ENCODE measurements at regions not wholly inside any gene's neighbourhood (a gene's known extent, or its start where the extent isn't known, plus 50 kb on each side); places are given as distances from the start of the nearest gene placed in this dataset.

DNA sequence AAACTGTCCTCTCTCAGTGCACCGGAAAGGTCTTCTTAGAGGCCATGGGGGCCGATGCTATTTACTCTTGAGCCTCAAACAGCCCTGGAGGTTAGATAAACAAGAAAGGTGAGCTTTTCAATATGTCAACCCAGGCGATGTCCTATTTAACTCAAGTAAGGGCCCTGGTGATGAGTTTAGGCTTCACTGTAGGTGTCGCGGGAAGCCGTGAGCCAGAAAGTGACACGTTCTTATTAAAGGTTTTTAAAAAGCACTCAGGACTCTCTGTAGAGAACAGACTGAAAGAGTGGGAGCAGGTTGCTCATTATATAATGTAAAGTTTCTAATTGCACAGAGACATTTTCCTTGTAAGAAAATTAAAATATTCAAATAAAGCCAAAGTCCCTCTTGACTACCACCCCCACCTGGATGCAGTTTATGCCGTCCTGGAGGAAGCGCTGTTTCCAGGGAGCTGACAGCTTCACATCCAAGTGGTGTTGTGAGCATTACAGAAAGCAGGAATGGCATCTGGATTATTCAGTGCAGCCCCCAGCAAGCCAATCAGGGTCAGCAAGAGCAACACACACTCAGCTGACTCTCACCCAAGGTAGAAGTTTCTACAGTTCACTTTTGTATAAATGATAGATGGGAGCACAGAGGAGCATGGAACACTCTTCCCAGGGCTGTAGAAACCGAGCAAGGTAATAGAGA, 280.3 kb downstream of the DRD1 start:
- no peaks in the 10 kb centered on the region for H3K27me3 ChIP-seq (replicated peaks; ENCODE audit: insufficient read depth)
- no peaks in the 10 kb centered on the region for H3K9me3 ChIP-seq
- H3K27ac ChIP-seq, result no peak overlapping the region
- H3K36me3 ChIP-seq, result no peaks in the 10 kb centered on the region
- no peak for TF ChIP-seq CTCF (IDR thresholded peaks at IDR 0.05)
- DNase-seq (ENCODE audit: low spot score) (no peak), ATAC-seq (ENCODE audit: insufficient number of reproducible peaks, low FRiP score, low read depth) (no peak)
- H3K4me1 ChIP-seq (ENCODE audit: control insufficient read depth in 1 of 2, low read depth in 2 of 2), result no peaks in the 10 kb centered on the region
- H3K4me3 ChIP-seq, result no peak overlapping the region

- ATAC-seq (ENCODE audit: insufficient number of reproducible peaks, low FRiP score, low read depth) (no peak), DNase-seq (ENCODE audit: low spot score) (no peak)
- H3K4me1 ChIP-seq (ENCODE audit: control insufficient read depth in 1 of 2, low read depth in 2 of 2), result no peaks in the 10 kb centered on the region
- no peak overlapping the region for H3K4me3 ChIP-seq
- H3K27ac ChIP-seq, result no peak overlapping the region
- no peaks in the 10 kb centered on the region for H3K9me3 ChIP-seq
- H3K36me3 ChIP-seq, result no peaks in the 10 kb centered on the region
- TF ChIP-seq CTCF (IDR thresholded peaks at IDR 0.05), result no peak
- H3K27me3 ChIP-seq (replicated peaks; ENCODE audit: insufficient read depth), result no peaks in the 10 kb centered on the region
Observed at GRCh38 chr5:175162036-175162435, 281.9 kb downstream of the DRD1 start.

GRCh38 chr5:175159956-175160355, 284.0 kb downstream of the DRD1 start:
- no peaks in the 10 kb centered on the region for H3K27me3 ChIP-seq (replicated peaks; ENCODE audit: insufficient read depth)
- no peaks in the 10 kb centered on the region for H3K36me3 ChIP-seq
- H3K4me3 ChIP-seq, result no peak overlapping the region
- H3K9me3 ChIP-seq, result no peaks in the 10 kb centered on the region
- peaks cover 11% of the 10 kb centered on the region in 2 donors for H3K4me1 ChIP-seq (ENCODE audit: control insufficient read depth in 1 of 2, low read depth in 2 of 2)
- no peak for TF ChIP-seq CTCF (IDR thresholded peaks at IDR 0.05)
- no peak for ATAC-seq (ENCODE audit: insufficient number of reproducible peaks, low FRiP score, low read depth)
- H3K27ac ChIP-seq, result no peak overlapping the region
- no peak for DNase-seq (ENCODE audit: low spot score)

GRCh38 chr5:175148636-175149172, 295.3 kb downstream of the DRD1 start:
- H3K4me1 ChIP-seq (ENCODE audit: control insufficient read depth in 1 of 2, low read depth in 2 of 2), result peaks cover 2 to 16% of the 10 kb centered on the region in 2 donors
- no peaks in the 10 kb centered on the region for H3K27me3 ChIP-seq (replicated peaks; ENCODE audit: insufficient read depth)
- ATAC-seq (ENCODE audit: insufficient number of reproducible peaks, low FRiP score, low read depth) (no peak), DNase-seq (ENCODE audit: low spot score) (no peak)
- no peaks in the 10 kb centered on the region for H3K36me3 ChIP-seq
- H3K27ac ChIP-seq, result no peak overlapping the region
- TF ChIP-seq CTCF (IDR thresholded peaks at IDR 0.05), result no peak
- H3K9me3 ChIP-seq, result peaks cover 12% of the 10 kb centered on the region
- no peak overlapping the region for H3K4me3 ChIP-seq

- H3K27ac ChIP-seq, result no peak overlapping the region
- DNase-seq (ENCODE audit: low spot score) (no peak), ATAC-seq (ENCODE audit: insufficient number of reproducible peaks, low FRiP score, low read depth) (no peak)
- peaks cover 12% of the 10 kb centered on the region for H3K9me3 ChIP-seq
- no peak overlapping the region for H3K4me3 ChIP-seq
- H3K4me1 ChIP-seq (ENCODE audit: control insufficient read depth in 1 of 2, low read depth in 2 of 2), result peaks cover 2 to 16% of the 10 kb centered on the region in 2 donors
- no peaks in the 10 kb centered on the region for H3K36me3 ChIP-seq
- no peaks in the 10 kb centered on the region for H3K27me3 ChIP-seq (replicated peaks; ENCODE audit: insufficient read depth)
- no peak for TF ChIP-seq CTCF (IDR thresholded peaks at IDR 0.05)
Observed at GRCh38 chr5:175146733-175147132, 297.2 kb downstream of the DRD1 start.

Measured in thoracic aorta (tissue), 2 donors.